ENCODE measurements at regions not wholly inside any gene's neighbourhood (a gene's known extent, or its start where the extent isn't known, plus 50 kb on each side); places are given as distances from the start of the nearest gene placed in this dataset.

- Histone ChIP-seq H3K4me2 (ENCODE audit: low read depth, low read length) (no peak overlapping the region), H4K91ac (ENCODE audit: insufficient read depth, low read depth, low read length) (no peak overlapping the region), H3K36me3 (ENCODE audit: control insufficient read depth, insufficient read depth, low read length) (no peaks in the 10 kb centered on the region), H2AK5ac (ENCODE audit: low read depth, low read length) (no peak overlapping the region), H2BK120ac (ENCODE audit: low read depth, low read length) (no peak overlapping the region), H3K9me1 (ENCODE audit: insufficient read depth, low read length) (no peaks in the 10 kb centered on the region), H3K18ac (ENCODE audit: low read depth, low read length) (no peak overlapping the region; the same call in 1 of the 2 replicates), H3K9me3 (ENCODE audit: control insufficient read depth, insufficient read depth, low read length) (no peaks in the 10 kb centered on the region), H3K79me1 (ENCODE audit: low read depth in 1 of 2, low read length in 2 of 2) (0 out of 4 replicates have a peak, but pooled peaks cover 0 to 6% of the 10 kb centered on the region in 2 experiments), H3K27me3 (ENCODE audit: control insufficient read depth, insufficient read depth, low read length) (no peaks in the 10 kb centered on the region), H3K4me3 (ENCODE audit: insufficient read depth, low read depth, low read length) (no peak overlapping the region), H3K14ac (replicated peaks; ENCODE audit: low read depth, low read length) (no peak overlapping the region), H3K4ac (ENCODE audit: low read depth, low read length) (no peak overlapping the region), H2AFZ (replicated peaks; ENCODE audit: low read length, poor library complexity) (no peak overlapping the region), H3K4me1 (ENCODE audit: control insufficient read depth, insufficient read depth, low read length) (peaks cover 9% of the 10 kb centered on the region), H3K9ac (ENCODE audit: low read depth, low read length) (no peak overlapping the region), H4K8ac (ENCODE audit: low read depth in 2 of 2, low read length in 2 of 2) (no peak overlapping the region), H3K56ac (ENCODE audit: extremely low read depth, insufficient read depth, low read length) (no peak overlapping the region), H2BK5ac (ENCODE audit: low read depth, low read length, poor library complexity, severe bottlenecking) (no peak overlapping the region), H4K5ac (ENCODE audit: low read depth, low read length) (no peak overlapping the region), H4K20me1 (ENCODE audit: insufficient read depth, low read length) (no peaks in the 10 kb centered on the region), H2AK9ac (replicated peaks; ENCODE audit: low read depth, low read length, poor library complexity) (no peak overlapping the region), H3K23ac (ENCODE audit: low read depth, low read length) (no peak overlapping the region), H2BK20ac (ENCODE audit: low read depth, low read length) (no peak overlapping the region), H2BK15ac (ENCODE audit: low read depth, low read length) (no peak overlapping the region; the same call in 2 of the 3 replicates), H3K27ac (ENCODE audit: insufficient read depth, low read length) (no peak overlapping the region)
- in situ Hi-C loops (cut with MboI; ENCODE audit: low sequenced_read_pairs) = no loop called here
- DNase-seq (peak; percentile 16), ATAC-seq (ENCODE audit: low read depth) (no peak; the same call in 1 of the 2 replicates)
- dilution Hi-C loops (cut with HindIII; ENCODE audit: low sequenced_read_pairs, unreplicated experiment) = no loop called here
- CTCF ChIA-PET = interaction anchor here (1.4 kb wide), 1 partner anchor 247 kb away, joined by 3 read pairs; no protein-coding TSS in a partner anchor
- POLR2A ChIA-PET (ENCODE audit: unreplicated experiment) = no interaction called here
- no TSS peak for BruUV-seq (replicated peaks)
- intact Hi-C loops (cut with micrococcal nuclease) = no loop called here
- TF ChIP-seq MAZ (IDR thresholded peaks at IDR 0.05; ENCODE audit: borderline replicate concordance, low read depth, low read length) = no peak
- TF ChIP-seq SMC3 (IDR thresholded peaks at IDR 0.05; ENCODE audit: low read depth, low read length) = no peak
- no peak for TF ChIP-seq CTCF (conservative IDR thresholded peaks at IDR 0.05; ENCODE audit: low read depth, low read length)
- TF ChIP-seq BHLHE40 (IDR thresholded peaks at IDR 0.05; ENCODE audit: low read depth, low read length) = no peak
- TF ChIP-seq CHD1 (IDR thresholded peaks at IDR 0.05; ENCODE audit: low read depth, low read length) = no peak
- no peak for TF ChIP-seq CEBPB (IDR thresholded peaks at IDR 0.05; ENCODE audit: low read depth, low read length)
- TF ChIP-seq MXI1 (IDR thresholded peaks at IDR 0.05; ENCODE audit: borderline replicate concordance, low read depth, low read length) = no peak
- TF ChIP-seq RFX5 (IDR thresholded peaks at IDR 0.05; ENCODE audit: low read depth, low read length) = no peak
- no peak for TF ChIP-seq FOS (IDR thresholded peaks at IDR 0.05; ENCODE audit: low read depth, low read length)
These were observed 193.5 kb upstream of the FAT1 start for GRCh38 chr4:186917136-186917535.
